ENCODE measurements at regions not wholly inside any gene's neighbourhood (a gene's known extent, or its start where the extent isn't known, plus 50 kb on each side); places are given as distances from the start of the nearest gene placed in this dataset.
A peak's percentile ranks its signal among the peaks of the same experiment; 100 is the strongest.
"Not testable (repeated sequence)": the region's sequence is repeated elsewhere in the genome, so short reads cannot be mapped to it uniquely, and the experiment has no call there.

GRCh38 chr14:71332476-71332875, 425.2 kb downstream of the PCNX1 start:
- no peak for DNase-seq

GRCh38 chr14:71333705-71334104, 426.4 kb downstream of the PCNX1 start:
- DNase-seq = no peak

GRCh38 chr14:71336489-71337192, 429.4 kb downstream of the PCNX1 start:
- no peak for DNase-seq

GRCh38 chr14:71338153-71338552, 430.9 kb downstream of the PCNX1 start:
- no peak for DNase-seq

- DNase-seq = no peak
These were observed 432.6 kb downstream of the PCNX1 start for GRCh38 chr14:71339650-71340415.

GRCh38 chr14:71341156-71341555, 433.9 kb downstream of the PCNX1 start:
- DNase-seq = no peak

GRCh38 chr14:71343724-71344123, 436.5 kb downstream of the PCNX1 start:
- DNase-seq = no peak

GRCh38 chr14:71344506-71344905, 437.2 kb downstream of the PCNX1 start:
- no peak for DNase-seq

- DNase-seq = no peak
These were observed 439.4 kb downstream of the PCNX1 start for GRCh38 chr14:71346685-71347084.

GRCh38 chr14:71348394-71348793, 441.1 kb downstream of the PCNX1 start:
- DNase-seq = no peak

- no peak for DNase-seq
These were observed 441.6 kb downstream of the PCNX1 start for GRCh38 chr14:71348817-71349216.

- DNase-seq = no peak
These were observed 446.9 kb downstream of the PCNX1 start for GRCh38 chr14:71354142-71354541.

- DNase-seq = peak; percentile 5
These were observed 447.5 kb downstream of the PCNX1 start for GRCh38 chr14:71354801-71355200.

- no peak for DNase-seq
These were observed 448.3 kb downstream of the PCNX1 start for GRCh38 chr14:71355324-71356201.

GRCh38 chr14:71358209-71358931, 451.1 kb downstream of the PCNX1 start:
- DNase-seq = no peak

GRCh38 chr14:71358932-71359421, 451.7 kb downstream of the PCNX1 start:
- DNase-seq = not testable (repeated sequence)

- no peak for DNase-seq
These were observed 452.6 kb downstream of the PCNX1 start for GRCh38 chr14:71359823-71360222.

- peak; percentile 21 for DNase-seq
These were observed 454.1 kb downstream of the PCNX1 start for GRCh38 chr14:71361336-71361735.

- peak; percentile 36 for DNase-seq
These were observed 454.6 kb downstream of the PCNX1 start for GRCh38 chr14:71361874-71362273.

- peak; percentile 83 for DNase-seq
These were observed 455.0 kb downstream of the PCNX1 start for GRCh38 chr14:71362282-71362681.

GRCh38 chr14:71362920-71363584, 455.8 kb downstream of the PCNX1 start:
- DNase-seq = peak; percentile 94

Measured in NCI-H82 (cell line).